Breast epithelium (tissue), 4 donors: ENCODE measurements at regions not wholly inside any gene's neighbourhood (a gene's known extent, or its start where the extent isn't known, plus 50 kb on each side); places are given as distances from the start of the nearest gene placed in this dataset.

Experiments used
- DNase-seq, 2 donors: peaks; one replicate each; pipeline ENCODE4 v3.0.0-alpha.2; 2019; ENCODE audit warnings: low spot score in 2 of 2
- H3K27ac ChIP-seq, 2 donors: fragments of 200-600 bp; sonication (generic) in 1 of 2; one replicate each; pipeline ENCODE4 v1.5.1; 2016 to 2019; ENCODE audit warnings: mild to moderate bottlenecking in 1 of 2
- H3K27me3 ChIP-seq, 2 donors: fragments of 200-600 bp; sonication (generic) in 1 of 2; one replicate each; pipeline versions ENCODE4 v1.5.1 to v1.6.0; 2017 to 2019; ENCODE audit warnings: control low read depth in 1 of 2, mild to moderate bottlenecking in 1 of 2
- H3K36me3 ChIP-seq: fragments of 200-600 bp; one replicate; pipeline ENCODE4 v1.5.1; 2019
- H3K4me1 ChIP-seq, 2 donors: fragments of 200-600 bp; sonication (generic); one replicate each; pipeline ENCODE4 v1.5.1; 2016 to 2019; ENCODE audit warnings: control low read depth in 1 of 2
- H3K4me3 ChIP-seq, 3 donors: fragments of 200-600 bp; sonication (generic); 1 replicate in 2 of 3; 2 replicates in 1 of 3; pipeline ENCODE4 v1.5.1; 2016 to 2019; ENCODE audit warnings: mild to moderate bottlenecking in 3 of 3, moderate library complexity in 2 of 3
- H3K9me3 ChIP-seq, 2 donors: fragments of 200-600 bp; sonication (generic) in 1 of 2; one replicate each; pipeline ENCODE4 v1.5.1; 2016 to 2019; ENCODE audit warnings: control low read depth in 1 of 2
- CTCF ChIP-seq, 3 donors: fragments of 450-650 bp; IDR thresholded peaks; one replicate each; pipeline ENCODE4 v1.5.1; 2016 to 2017; ENCODE audit warnings: antibody characterized with exemption in 3 of 3, mild to moderate bottlenecking in 3 of 3, moderate library complexity in 3 of 3
- POLR2A ChIP-seq: fragments of 450-650 bp; IDR thresholded peaks from one replicate; pipeline ENCODE4 v1.6.1; 2016; ENCODE audit warnings: antibody characterized with exemption, mild to moderate bottlenecking, moderate library complexity
- POLR2AphosphoS5 ChIP-seq, 3 donors: sonication (generic); formaldehyde crosslinking; IDR thresholded peaks; one replicate each; pipeline ENCODE4 v1.6.1; 2017; ENCODE audit warnings: antibody characterized with exemption in 3 of 3
- intact Hi-C: fragments of 100-400 bp; cut with DNase I; formaldehyde crosslinking; loops from one replicate; pipeline ENCODE4 v1.15.1; 2023; ENCODE audit warnings: low total_unique reads

GRCh38 chr13:76512721-76513145 lies 373.5 kb downstream of the KCTD12 start:
- H3K4me3 ChIP-seq = no peak overlapping the region
- H3K36me3 ChIP-seq = no peaks in the 10 kb centered on the region
- DNase-seq = no peak
- H3K27ac ChIP-seq = peak overlapping the region in 1 of 2 donors; percentile 3
- H3K4me1 ChIP-seq = no peaks in the 10 kb centered on the region
- H3K9me3 ChIP-seq = no peaks in the 10 kb centered on the region
- no peaks in the 10 kb centered on the region for H3K27me3 ChIP-seq
- intact Hi-C loops = no loop called here
- TF ChIP-seq POLR2A (no peak), POLR2AphosphoS5 (IDR thresholded peaks at IDR 0.05) (no peak)

- DNase-seq = no peak
- intact Hi-C loops = no loop called here
- Histone ChIP-seq H3K4me3 (no peak overlapping the region), H3K27me3 (no peaks in the 10 kb centered on the region), H3K27ac (no peak overlapping the region), H3K36me3 (no peaks in the 10 kb centered on the region), H3K9me3 (no peaks in the 10 kb centered on the region), H3K4me1 (no peaks in the 10 kb centered on the region)
- TF ChIP-seq POLR2A (no peak), POLR2AphosphoS5 (IDR thresholded peaks at IDR 0.05) (no peak), CTCF (IDR thresholded peaks at IDR 0.05) (no peak)
Measured at GRCh38 chr13:76505437-76505836, 380.8 kb downstream of the KCTD12 start.

- DNase-seq = no peak
- TF ChIP-seq POLR2A (no peak), CTCF (IDR thresholded peaks at IDR 0.05) (no peak), POLR2AphosphoS5 (IDR thresholded peaks at IDR 0.05) (no peak)
- H3K27ac ChIP-seq = no peak overlapping the region
- no peak overlapping the region for H3K4me3 ChIP-seq
- H3K27me3 ChIP-seq = no peaks in the 10 kb centered on the region
- H3K9me3 ChIP-seq = no peaks in the 10 kb centered on the region
- no peaks in the 10 kb centered on the region for H3K4me1 ChIP-seq
- intact Hi-C loops = no loop called here
- no peaks in the 10 kb centered on the region for H3K36me3 ChIP-seq
Measured at GRCh38 chr13:76503766-76504165, 382.4 kb downstream of the KCTD12 start.

- DNase-seq = no peak
- no peaks in the 10 kb centered on the region for H3K4me1 ChIP-seq
- no peak overlapping the region for H3K27ac ChIP-seq
- H3K4me3 ChIP-seq = no peak overlapping the region
- intact Hi-C loops = no loop called here
- H3K27me3 ChIP-seq = no peaks in the 10 kb centered on the region
- no peaks in the 10 kb centered on the region for H3K9me3 ChIP-seq
- TF ChIP-seq CTCF (IDR thresholded peaks at IDR 0.05) (no peak), POLR2AphosphoS5 (IDR thresholded peaks at IDR 0.05) (no peak), POLR2A (no peak)
- no peaks in the 10 kb centered on the region for H3K36me3 ChIP-seq
Measured at GRCh38 chr13:76503291-76503690, 382.9 kb downstream of the KCTD12 start.

- TF ChIP-seq CTCF (IDR thresholded peaks at IDR 0.05) (no peak), POLR2AphosphoS5 (IDR thresholded peaks at IDR 0.05) (no peak), POLR2A (no peak)
- no peaks in the 10 kb centered on the region for H3K9me3 ChIP-seq
- DNase-seq = no peak
- intact Hi-C loops = no loop called here
- H3K4me3 ChIP-seq = no peak overlapping the region
- H3K4me1 ChIP-seq = no peaks in the 10 kb centered on the region
- peak overlapping the region in 1 of 2 donors; percentile 38 for H3K27ac ChIP-seq
- H3K36me3 ChIP-seq = no peaks in the 10 kb centered on the region
- H3K27me3 ChIP-seq = no peaks in the 10 kb centered on the region
Measured at GRCh38 chr13:76500894-76501293, 385.3 kb downstream of the KCTD12 start.

- Histone ChIP-seq H3K27me3 (no peaks in the 10 kb centered on the region), H3K4me1 (no peaks in the 10 kb centered on the region), H3K27ac (no peak overlapping the region), H3K36me3 (no peaks in the 10 kb centered on the region), H3K4me3 (no peak overlapping the region), H3K9me3 (no peaks in the 10 kb centered on the region)
- no peak for TF ChIP-seq CTCF (IDR thresholded peaks at IDR 0.05)
- TF ChIP-seq POLR2AphosphoS5 (IDR thresholded peaks at IDR 0.05) = no peak
- TF ChIP-seq POLR2A = no peak
- no peak for DNase-seq
- intact Hi-C loops = no loop called here
Measured at GRCh38 chr13:76499891-76500290, 386.3 kb downstream of the KCTD12 start.
